Neural cell (in vitro differentiated cells): ENCODE measurements at regions not wholly inside any gene's neighbourhood (a gene's known extent, or its start where the extent isn't known, plus 50 kb on each side); places are given as distances from the start of the nearest gene placed in this dataset.

Source experiments
- H2AFZ ChIP-seq: fragments of 200-600, 300-800 bp; sonication (generic), shearing (Covaris generic); 2 replicates; pipeline ENCODE4 v1.6.0; 2014; ENCODE audit warnings: low read depth, mild to moderate bottlenecking, antibody characterized with exemption, low read length, moderate library complexity
- H3F3A ChIP-seq: fragments of 200-600 bp; shearing (Covaris generic); 2 replicates; pipeline ENCODE4 v1.6.1; 2016; ENCODE audit warnings: mild to moderate bottlenecking, moderate library complexity, mixed read lengths, antibody characterized with exemption, low read length; ENCODE audit not compliant: insufficient read depth, poor library complexity, severe bottlenecking
- H3K27ac ChIP-seq: fragments of 200-600, 300-800 bp; sonication (generic), shearing (Covaris generic); 2 replicates; pipeline ENCODE4 v1.5.1; 2014; ENCODE audit warnings: mild to moderate bottlenecking, low read length, moderate library complexity
- H3K27me3 ChIP-seq: fragments of 300-800, 200-600 bp; sonication (generic), shearing (Covaris generic); 2 replicates; pipeline ENCODE4 v1.6.0; 2014; ENCODE audit warnings: mild to moderate bottlenecking, low read depth, low read length, moderate library complexity; ENCODE audit not compliant: insufficient read depth
- H3K36me3 ChIP-seq: fragments of 300-800, 200-600 bp; sonication (generic), shearing (Covaris generic); 2 replicates; pipeline ENCODE4 v1.5.1; 2014; ENCODE audit warnings: mild to moderate bottlenecking, antibody characterized with exemption, low read length, moderate library complexity; ENCODE audit not compliant: insufficient read depth
- H3K4me2 ChIP-seq: fragments of 300-800, 200-600 bp; sonication (generic), shearing (Covaris generic); 2 replicates; pipeline ENCODE4 v1.6.0; 2014; ENCODE audit warnings: mild to moderate bottlenecking, low read length
- H3K4me3 ChIP-seq: fragments of 300-800, 200-600 bp; sonication (generic), shearing (Covaris generic); 2 replicates; pipeline ENCODE4 v1.5.1; 2014; ENCODE audit warnings: mild to moderate bottlenecking, low read length, moderate library complexity
- H3K79me2 ChIP-seq: fragments of 200-600 bp; shearing (Covaris generic); replicated peaks from 2 replicates; pipeline ENCODE4 v1.6.0; 2014; ENCODE audit warnings: mild to moderate bottlenecking, low read length, moderate library complexity; ENCODE audit not compliant: insufficient read depth
- H3K9ac ChIP-seq: fragments of 300-800, 200-600 bp; sonication (generic), shearing (Covaris generic); 2 replicates; pipeline ENCODE4 v1.6.1; 2016; ENCODE audit warnings: mild to moderate bottlenecking, low read length, mixed read lengths
- H3K9me2 ChIP-seq: fragments of 200-600 bp; shearing (Covaris generic); 2 replicates; pipeline ENCODE4 v1.6.1; 2016; ENCODE audit warnings: mild to moderate bottlenecking, low read length, mixed read lengths; ENCODE audit not compliant: insufficient read depth
- H3K9me3 ChIP-seq: fragments of 200-600, 300-800 bp; sonication (generic), shearing (Covaris generic); 2 replicates; pipeline ENCODE4 v1.6.1; 2016; ENCODE audit warnings: mild to moderate bottlenecking, mixed run types, low read length, moderate library complexity, mixed read lengths
- H4K20me1 ChIP-seq: fragments of 200-600 bp; shearing (Covaris generic); 2 replicates; pipeline ENCODE4 v1.6.1; 2016; ENCODE audit warnings: mild to moderate bottlenecking, mixed run types; ENCODE audit not compliant: insufficient read depth
- EP300 ChIP-seq: fragments of 450-650 bp; conservative IDR thresholded peaks from 2 replicates; pipeline ENCODE4 v1.6.1; 2014; ENCODE audit warnings: antibody characterized with exemption, mild to moderate bottlenecking, moderate library complexity; ENCODE audit not compliant: poor library complexity, severe bottlenecking
- EZH2 ChIP-seq: fragments of 200-600, 300-800 bp; shearing (Covaris generic), sonication (generic); IDR thresholded peaks from 2 replicates; pipeline ENCODE4 v1.6.1; 2014; ENCODE audit warnings: antibody characterized with exemption, low read length, borderline replicate concordance, mild to moderate bottlenecking; ENCODE audit not compliant: insufficient read depth, poor library complexity, severe bottlenecking
- MXI1 ChIP-seq: fragments of 450-650 bp; conservative IDR thresholded peaks from 2 replicates; pipeline ENCODE4 v1.6.1; 2014; ENCODE audit warnings: antibody characterized with exemption, mild to moderate bottlenecking; ENCODE audit not compliant: poor library complexity, severe bottlenecking
- POLR2AphosphoS5 ChIP-seq: IDR thresholded peaks from 2 replicates; pipeline ENCODE4 v1.6.1; 2012
- RAD21 ChIP-seq: fragments of 450-650 bp; conservative IDR thresholded peaks from 2 replicates; pipeline ENCODE4 v1.6.1; 2014; ENCODE audit warnings: antibody characterized with exemption, mild to moderate bottlenecking, moderate library complexity
- REST ChIP-seq: IDR thresholded peaks from 2 replicates; pipeline ENCODE4 v1.6.1; 2012; ENCODE audit warnings: borderline replicate concordance
- SMC3 ChIP-seq: fragments of 450-650 bp; conservative IDR thresholded peaks from 2 replicates; pipeline ENCODE4 v1.6.1; 2014; ENCODE audit warnings: antibody characterized with exemption, mild to moderate bottlenecking, moderate library complexity; ENCODE audit not compliant: poor library complexity
- TAF1 ChIP-seq: IDR thresholded peaks from 2 replicates; pipeline ENCODE4 v1.6.1; 2012; ENCODE audit warnings: low read depth
- TF ChIP-seq, protein P1 (sequence below): fragments of 450-650 bp; IDR thresholded peaks from 2 replicates; pipeline ENCODE4 v1.5.1; 2014; ENCODE audit warnings: antibody characterized with exemption, mild to moderate bottlenecking, moderate library complexity; ENCODE audit not compliant: poor library complexity, severe bottlenecking

GRCh38 chr15:31456354-31457060 is 129.9 kb downstream of the KLF13 start:
- no peaks in the 10 kb centered on the region for H3F3A ChIP-seq
- H3K9ac ChIP-seq, result no peak overlapping the region
- no peaks in the 10 kb centered on the region for H4K20me1 ChIP-seq
- no peak overlapping the region for H3K27ac ChIP-seq
- H2AFZ ChIP-seq, result no peak overlapping the region
- no peak overlapping the region for H3K4me3 ChIP-seq
- H3K36me3 ChIP-seq, result no peaks in the 10 kb centered on the region
- H3K27me3 ChIP-seq, result no peaks in the 10 kb centered on the region
- H3K9me2 ChIP-seq, result no peaks in the 10 kb centered on the region
- H3K4me2 ChIP-seq, result no peak overlapping the region
- H3K9me3 ChIP-seq, result no peaks in the 10 kb centered on the region
- H3K79me2 ChIP-seq, result no peaks in the 10 kb centered on the region
- TF ChIP-seq EZH2 (no peak), POLR2AphosphoS5 (no peak), SMC3 (no peak), RAD21 (no peak), REST (no peak), EP300 (no peak), MXI1 (no peak), TAF1 (no peak)
- TF ChIP-seq, protein P1, sequence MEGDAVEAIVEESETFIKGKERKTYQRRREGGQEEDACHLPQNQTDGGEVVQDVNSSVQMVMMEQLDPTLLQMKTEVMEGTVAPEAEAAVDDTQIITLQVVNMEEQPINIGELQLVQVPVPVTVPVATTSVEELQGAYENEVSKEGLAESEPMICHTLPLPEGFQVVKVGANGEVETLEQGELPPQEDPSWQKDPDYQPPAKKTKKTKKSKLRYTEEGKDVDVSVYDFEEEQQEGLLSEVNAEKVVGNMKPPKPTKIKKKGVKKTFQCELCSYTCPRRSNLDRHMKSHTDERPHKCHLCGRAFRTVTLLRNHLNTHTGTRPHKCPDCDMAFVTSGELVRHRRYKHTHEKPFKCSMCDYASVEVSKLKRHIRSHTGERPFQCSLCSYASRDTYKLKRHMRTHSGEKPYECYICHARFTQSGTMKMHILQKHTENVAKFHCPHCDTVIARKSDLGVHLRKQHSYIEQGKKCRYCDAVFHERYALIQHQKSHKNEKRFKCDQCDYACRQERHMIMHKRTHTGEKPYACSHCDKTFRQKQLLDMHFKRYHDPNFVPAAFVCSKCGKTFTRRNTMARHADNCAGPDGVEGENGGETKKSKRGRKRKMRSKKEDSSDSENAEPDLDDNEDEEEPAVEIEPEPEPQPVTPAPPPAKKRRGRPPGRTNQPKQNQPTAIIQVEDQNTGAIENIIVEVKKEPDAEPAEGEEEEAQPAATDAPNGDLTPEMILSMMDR, result no peak

- Histone ChIP-seq H2AFZ (no peak overlapping the region), H3K9me3 (no peaks in the 10 kb centered on the region), H3K9ac (no peak overlapping the region), H3F3A (no peaks in the 10 kb centered on the region), H3K27ac (no peak overlapping the region), H3K4me2 (no peak overlapping the region), H3K4me3 (no peak overlapping the region), H3K27me3 (no peaks in the 10 kb centered on the region), H3K9me2 (no peaks in the 10 kb centered on the region), H3K36me3 (no peaks in the 10 kb centered on the region), H3K79me2 (no peaks in the 10 kb centered on the region), H4K20me1 (no peaks in the 10 kb centered on the region)
- TF ChIP-seq EZH2 (no peak), EP300 (no peak), SMC3 (no peak), TAF1 (no peak), POLR2AphosphoS5 (no peak), RAD21 (no peak), REST (no peak), MXI1 (no peak)
- TF ChIP-seq, protein P1, result no peak
Observed at GRCh38 chr15:31457161-31457560, 130.5 kb downstream of the KLF13 start.
